ENCODE measurements at regions not wholly inside any gene's neighbourhood (a gene's known extent, or its start where the extent isn't known, plus 50 kb on each side); places are given as distances from the start of the nearest gene placed in this dataset.
"Not testable (repeated sequence)": the region's sequence is repeated elsewhere in the genome, so short reads cannot be mapped to it uniquely, and the experiment has no call there.

DNA sequence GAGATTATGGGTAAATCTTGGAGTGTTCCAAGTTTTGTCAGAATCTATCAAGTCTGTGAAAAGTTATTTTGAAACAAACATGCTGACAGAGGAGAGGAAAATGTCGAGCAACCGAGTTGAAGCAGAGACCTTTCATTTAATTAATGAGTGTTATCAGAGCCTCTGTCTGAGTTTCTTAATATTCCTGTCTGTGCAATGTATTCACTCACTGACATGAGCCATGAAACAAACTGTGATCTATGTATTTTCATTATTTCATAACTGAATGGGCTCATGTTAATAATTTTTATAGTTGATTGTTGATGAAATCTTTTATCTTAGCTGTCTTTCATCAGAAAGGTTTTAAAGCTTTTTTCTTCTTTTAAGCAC is 144.2 kb upstream of the FAR2 start:
- no peak for DNase-seq
- H3K4me3 Mint-ChIP-seq (ENCODE audit: unreplicated experiment) = no peak overlapping the region
- TF ChIP-seq, protein P1, sequence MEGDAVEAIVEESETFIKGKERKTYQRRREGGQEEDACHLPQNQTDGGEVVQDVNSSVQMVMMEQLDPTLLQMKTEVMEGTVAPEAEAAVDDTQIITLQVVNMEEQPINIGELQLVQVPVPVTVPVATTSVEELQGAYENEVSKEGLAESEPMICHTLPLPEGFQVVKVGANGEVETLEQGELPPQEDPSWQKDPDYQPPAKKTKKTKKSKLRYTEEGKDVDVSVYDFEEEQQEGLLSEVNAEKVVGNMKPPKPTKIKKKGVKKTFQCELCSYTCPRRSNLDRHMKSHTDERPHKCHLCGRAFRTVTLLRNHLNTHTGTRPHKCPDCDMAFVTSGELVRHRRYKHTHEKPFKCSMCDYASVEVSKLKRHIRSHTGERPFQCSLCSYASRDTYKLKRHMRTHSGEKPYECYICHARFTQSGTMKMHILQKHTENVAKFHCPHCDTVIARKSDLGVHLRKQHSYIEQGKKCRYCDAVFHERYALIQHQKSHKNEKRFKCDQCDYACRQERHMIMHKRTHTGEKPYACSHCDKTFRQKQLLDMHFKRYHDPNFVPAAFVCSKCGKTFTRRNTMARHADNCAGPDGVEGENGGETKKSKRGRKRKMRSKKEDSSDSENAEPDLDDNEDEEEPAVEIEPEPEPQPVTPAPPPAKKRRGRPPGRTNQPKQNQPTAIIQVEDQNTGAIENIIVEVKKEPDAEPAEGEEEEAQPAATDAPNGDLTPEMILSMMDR (IDR thresholded peaks at IDR 0.05; ENCODE audit: partially characterized antibody, unreplicated experiment) = no peak

DNA sequence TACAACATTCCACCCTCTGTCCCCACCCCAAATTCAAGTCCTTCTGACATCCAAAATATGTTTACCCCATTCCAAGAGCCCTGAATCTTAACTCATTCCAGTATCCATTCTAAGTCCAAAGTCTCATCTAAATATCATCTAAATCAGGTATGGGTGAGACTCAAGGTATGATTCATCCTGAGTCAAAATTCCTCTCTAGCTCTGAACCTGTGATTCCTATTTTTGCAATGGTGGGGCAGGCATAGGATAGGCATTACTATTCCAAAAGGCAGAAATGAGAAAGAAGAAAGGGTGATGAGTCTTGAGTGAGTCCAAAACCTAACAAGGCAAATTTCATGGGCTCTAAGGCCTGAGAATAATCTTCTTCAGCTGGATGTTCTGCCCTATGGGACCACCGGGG is 140.3 kb upstream of the FAR2 start:
- DNase-seq = no peak
- Mint-ChIP-seq H3K9me3 (ENCODE audit: unreplicated experiment) (no peaks in the 10 kb centered on the region), H3K36me3 (ENCODE audit: unreplicated experiment) (no peaks in the 10 kb centered on the region), H3K27me3 (ENCODE audit: unreplicated experiment) (no peaks in the 10 kb centered on the region), H3K4me3 (ENCODE audit: unreplicated experiment) (no peak overlapping the region), H3K27ac (ENCODE audit: unreplicated experiment) (no peak overlapping the region), H3K4me1 (ENCODE audit: low read depth, unreplicated experiment) (no peaks in the 10 kb centered on the region)
- TF ChIP-seq, protein P1 (IDR thresholded peaks at IDR 0.05; ENCODE audit: partially characterized antibody, unreplicated experiment) = no peak

More for the DNA sequence above, 144.2 kb upstream of the FAR2 start:
- H3K27me3 Mint-ChIP-seq (ENCODE audit: unreplicated experiment) = no peaks in the 10 kb centered on the region
- peaks cover 2% of the 10 kb centered on the region for H3K9me3 Mint-ChIP-seq (ENCODE audit: unreplicated experiment)
- H3K36me3 Mint-ChIP-seq (ENCODE audit: unreplicated experiment) = no peaks in the 10 kb centered on the region
- H3K27ac Mint-ChIP-seq (ENCODE audit: unreplicated experiment) = no peak overlapping the region
- no peaks in the 10 kb centered on the region for H3K4me1 Mint-ChIP-seq (ENCODE audit: low read depth, unreplicated experiment)

DNA sequence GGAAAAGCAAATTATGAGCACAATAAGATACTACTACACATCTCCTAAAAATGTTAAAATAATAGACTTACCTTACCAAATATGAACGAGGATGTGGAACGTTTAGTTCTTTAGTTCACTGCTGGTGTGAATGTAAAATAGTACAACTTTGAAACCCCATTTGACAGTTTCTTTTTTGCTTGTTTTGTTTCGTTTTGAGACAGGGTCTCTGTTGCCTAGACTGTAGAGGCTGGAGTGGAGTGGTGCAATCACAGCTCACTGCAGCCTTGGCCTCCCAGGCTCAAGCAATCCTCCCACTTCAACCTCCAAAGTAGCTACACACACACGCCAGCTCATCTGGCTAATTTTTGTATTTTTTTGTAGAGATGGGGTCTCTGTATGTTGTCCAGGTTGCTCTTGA is 136.4 kb upstream of the FAR2 start:
- TF ChIP-seq, protein P1 (IDR thresholded peaks at IDR 0.05; ENCODE audit: partially characterized antibody, unreplicated experiment) = no peak
- Mint-ChIP-seq H3K27ac (ENCODE audit: unreplicated experiment) (no peak overlapping the region), H3K4me1 (ENCODE audit: low read depth, unreplicated experiment) (no peaks in the 10 kb centered on the region), H3K9me3 (ENCODE audit: unreplicated experiment) (no peaks in the 10 kb centered on the region), H3K36me3 (ENCODE audit: unreplicated experiment) (no peaks in the 10 kb centered on the region), H3K27me3 (ENCODE audit: unreplicated experiment) (no peaks in the 10 kb centered on the region), H3K4me3 (ENCODE audit: unreplicated experiment) (no peak overlapping the region)
- no peak for DNase-seq

DNA sequence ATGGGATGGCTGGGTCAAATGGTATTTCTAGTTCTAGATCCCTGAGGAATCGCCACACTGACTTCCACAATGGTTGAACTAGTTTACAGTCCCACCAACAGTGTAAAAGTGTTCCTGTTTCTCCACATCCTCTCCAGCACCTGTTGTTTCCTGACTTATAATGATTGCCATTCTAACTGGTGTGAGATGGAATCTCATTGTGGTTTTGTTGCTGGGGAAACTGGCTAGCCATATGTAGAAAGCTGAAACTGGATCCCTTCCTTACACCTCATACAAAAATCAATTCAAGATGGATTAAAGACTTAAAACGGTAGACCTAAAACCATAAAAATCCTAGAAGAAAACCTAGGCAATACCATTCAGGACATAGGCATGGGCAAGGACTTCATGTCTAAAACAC is 131.5 kb upstream of the FAR2 start:
- H3K9me3 Mint-ChIP-seq (ENCODE audit: unreplicated experiment); H3K4me3 Mint-ChIP-seq (ENCODE audit: unreplicated experiment); H3K27ac Mint-ChIP-seq (ENCODE audit: unreplicated experiment); H3K36me3 Mint-ChIP-seq (ENCODE audit: unreplicated experiment); H3K27me3 Mint-ChIP-seq (ENCODE audit: unreplicated experiment); DNase-seq; H3K4me1 Mint-ChIP-seq (ENCODE audit: low read depth, unreplicated experiment): not testable (repeated sequence)

DNA sequence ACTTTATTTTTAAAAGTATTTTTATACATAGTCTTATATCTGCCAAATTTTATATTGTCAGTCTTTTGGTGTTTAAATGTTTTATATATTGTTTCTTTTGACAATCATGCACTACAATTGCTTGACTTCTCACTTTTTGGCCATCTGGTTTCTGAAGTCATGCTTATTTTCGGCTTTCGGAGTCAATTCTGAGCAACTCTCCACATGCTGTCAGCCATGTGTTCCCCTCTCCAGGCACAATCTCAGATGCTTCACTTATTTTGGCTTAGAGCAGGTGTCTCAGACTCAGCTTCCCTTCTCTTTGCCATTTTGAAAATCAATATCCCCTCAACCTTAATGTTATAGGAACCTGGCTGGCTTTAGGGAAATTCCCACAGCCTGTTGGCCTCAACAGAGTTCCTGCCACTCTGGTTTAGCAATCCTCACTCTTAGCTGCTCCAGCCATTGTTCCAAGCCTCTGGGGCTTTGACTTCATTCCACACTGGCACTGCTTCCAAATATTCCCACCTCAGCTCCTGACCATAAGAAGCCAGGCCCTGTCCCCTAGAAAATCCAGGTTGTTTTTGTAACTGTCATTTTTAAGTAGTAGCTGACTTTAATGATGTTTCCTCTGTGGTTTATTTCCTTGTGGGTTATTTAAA is 125.5 kb upstream of the FAR2 start:
- DNase-seq = no peak
- Mint-ChIP-seq H3K36me3 (ENCODE audit: unreplicated experiment) (no peaks in the 10 kb centered on the region), H3K4me3 (ENCODE audit: unreplicated experiment) (no peak overlapping the region), H3K27ac (ENCODE audit: unreplicated experiment) (peak overlapping the region; percentile 29), H3K4me1 (ENCODE audit: low read depth, unreplicated experiment) (peaks cover 12% of the 10 kb centered on the region), H3K9me3 (ENCODE audit: unreplicated experiment) (no peaks in the 10 kb centered on the region), H3K27me3 (ENCODE audit: unreplicated experiment) (no peaks in the 10 kb centered on the region)
- TF ChIP-seq, protein P1 (IDR thresholded peaks at IDR 0.05; ENCODE audit: partially characterized antibody, unreplicated experiment) = no peak

Measured in glutamatergic neuron (in vitro differentiated cells).